HepG2 (cell line): ENCODE measurements at regions not wholly inside any gene's neighbourhood (a gene's known extent, or its start where the extent isn't known, plus 50 kb on each side); places are given as distances from the start of the nearest gene placed in this dataset.

Experiments used
- ATAC-seq: fragments of 200-7000 bp; cut with Tn5 transposase; 3 replicates; pipeline ENCODE4 v1.9.1; 2020; ENCODE audit warnings: mild to moderate bottlenecking, moderate library complexity
- BruUV-seq: library from RNA; stranded (reverse); fragments of 400-500 nt; replicated peaks from 2 replicates; lab custom pipeline; 2021; lab: Mats Ljungman, UMichigan
- CTCF ChIA-PET: fragments of 300-600 bp; formaldehyde crosslinking; extraction: SDS; loops from one replicate; lab custom pipeline; 2021; ENCODE audit warnings: low total read pairs, inconsistent platforms, low intra/inter-chr PET ratio; lab: Yijun Ruan, JAX
- POLR2A ChIA-PET: fragments of 350-600 bp; sonication (Branson Sonifier 250); formaldehyde crosslinking; loops from one replicate; lab custom pipeline; 2020; ENCODE audit warnings: antibody characterized with exemption, inconsistent platforms; lab: Yijun Ruan, JAX
- DNase-seq: peaks from one replicate; pipeline ENCODE4 v3.0.0-alpha.2; 2015; ENCODE audit warnings: low spot score
- FAIRE-seq: peaks from 3 replicates; lab custom pipeline; 2011; peaks lifted over from hg19 to GRCh38; lab: Jason Lieb, UNC
- H2AFZ ChIP-seq: one replicate; pipeline ENCODE4 v1.6.1; 2011; ENCODE audit warnings: low read length, inconsistent platforms
- H3K27ac ChIP-seq: fragments of 300-600 bp; 3 replicates; pipeline ENCODE4 v1.8.0; 2011; ENCODE audit warnings: mixed run types, mild to moderate bottlenecking, mixed read lengths, low read length, inconsistent platforms; ENCODE audit not compliant: insufficient read depth; ENCODE audit errors: extremely low read length
- H3K27me3 ChIP-seq, 2 experiments: fragments of 200-600 bp in 1 of 2; 2 replicates in 1 of 2; 3 replicates in 1 of 2; pipeline versions ENCODE4 v1.6.0 to v1.8.0; 2011; ENCODE audit warnings: low read length in 2 of 2, mild to moderate bottlenecking in 2 of 2, moderate library complexity in 2 of 2, inconsistent platforms in 1 of 2; ENCODE audit not compliant: insufficient read depth in 2 of 2, control insufficient read depth in 1 of 2
- H3K36me3 ChIP-seq, 2 experiments: fragments of 200-600 bp in 1 of 2; replicated peaks in 1 of 2; 2 replicates in 1 of 2; 3 replicates in 1 of 2; pipeline versions ENCODE4 v1.5.1 to v1.8.0; 2011; ENCODE audit warnings: low read length in 2 of 2, inconsistent platforms in 1 of 2; ENCODE audit not compliant: insufficient read depth in 2 of 2, control insufficient read depth in 1 of 2
- H3K4me1 ChIP-seq: 2 replicates; pipeline ENCODE4 v1.5.1; 2012; ENCODE audit warnings: low read length, inconsistent platforms; ENCODE audit not compliant: insufficient read depth
- H3K4me2 ChIP-seq: 2 replicates; pipeline ENCODE4 v1.6.0; 2011; ENCODE audit warnings: low read depth, low read length, inconsistent platforms
- H3K4me3 ChIP-seq, 3 experiments: fragments of 200-600 bp in 1 of 3; sonication (generic), shearing (Covaris generic) in 1 of 3; replicated peaks in 1 of 3; 2 replicates each; pipeline ENCODE4 v1.5.1; 2011 to 2016; ENCODE audit warnings: low read length in 3 of 3, inconsistent platforms in 2 of 3, low read depth in 2 of 3, mild to moderate bottlenecking in 2 of 3, control low read depth in 1 of 3, mixed read lengths in 1 of 3; ENCODE audit not compliant: insufficient read depth in 1 of 3
- H3K79me2 ChIP-seq: one replicate; pipeline ENCODE4 v1.6.1; 2011; ENCODE audit warnings: low read length, inconsistent platforms; ENCODE audit not compliant: insufficient read depth
- H3K9ac ChIP-seq: 2 replicates; pipeline ENCODE4 v1.6.0; 2011; ENCODE audit warnings: mild to moderate bottlenecking, low read depth, low read length, inconsistent platforms; ENCODE audit not compliant: insufficient read depth
- H3K9me3 ChIP-seq: 2 replicates; pipeline ENCODE4 v1.5.1; 2012; ENCODE audit warnings: mild to moderate bottlenecking, low read length
- H4K20me1 ChIP-seq: 2 replicates; pipeline ENCODE4 v1.6.0; 2011; ENCODE audit warnings: inconsistent platforms, mild to moderate bottlenecking, low read length, moderate library complexity; ENCODE audit not compliant: insufficient read depth
- ARID2 ChIP-seq: sonication (generic); formaldehyde crosslinking; IDR thresholded peaks from 2 replicates; pipeline ENCODE4 v1.8.1; 2022; ENCODE audit warnings: mild to moderate bottlenecking, missing genetic modification reagents, borderline replicate concordance
- ATM ChIP-seq: fragments of 450-650 bp; IDR thresholded peaks from 2 replicates; pipeline ENCODE4 v1.7.1; 2017; ENCODE audit warnings: mild to moderate bottlenecking, borderline replicate concordance
- DNMT3B ChIP-seq: conservative IDR thresholded peaks from 2 replicates; pipeline ENCODE4 v1.6.1; 2016; ENCODE audit warnings: missing biosample characterization, control low read depth
- EP300 ChIP-seq, 3 experiments: sonication (generic) in 1 of 3; formaldehyde crosslinking in 1 of 3; IDR thresholded peaks; 2 replicates each; pipeline versions ENCODE4 v1.5.1 to v1.6.1; 2011 to 2020; ENCODE audit warnings: low read depth in 2 of 3, low read length in 2 of 3, borderline replicate concordance in 1 of 3, improper control_type of control experiment in 1 of 3, mild to moderate bottlenecking in 1 of 3, missing genetic modification reagents in 1 of 3, moderate library complexity in 1 of 3
- KDM6A ChIP-seq: IDR thresholded peaks from 2 replicates; pipeline ENCODE4 v1.6.1; 2016; ENCODE audit warnings: low read depth
- MATR3 ChIP-seq: sonication (generic); formaldehyde crosslinking; IDR thresholded peaks from 2 replicates; pipeline ENCODE4 v1.4.0; 2020; ENCODE audit warnings: missing genetic modification reagents
- NCOA1 ChIP-seq: sonication (generic); formaldehyde crosslinking; IDR thresholded peaks from 2 replicates; pipeline ENCODE4 v1.9.0; 2021; ENCODE audit warnings: missing genetic modification reagents
- PHF21A ChIP-seq: sonication (generic); formaldehyde crosslinking; IDR thresholded peaks from 2 replicates; pipeline ENCODE4 v1.5.0; 2020; ENCODE audit warnings: mild to moderate bottlenecking, missing genetic modification reagents
- POLR2A ChIP-seq, 2 experiments: IDR thresholded peaks; 2 replicates each; pipeline ENCODE4 v1.6.1; 2011; ENCODE audit warnings: low read depth in 2 of 2, low read length in 2 of 2, mild to moderate bottlenecking in 1 of 2, moderate library complexity in 1 of 2; ENCODE audit not compliant: insufficient read depth in 1 of 2
- SYNCRIP ChIP-seq: fragments of 200-400 bp; formaldehyde crosslinking; IDR thresholded peaks from 2 replicates; pipeline ENCODE4 v1.6.1; 2018; ENCODE audit warnings: mild to moderate bottlenecking, low read depth, low read length; ENCODE audit not compliant: insufficient read depth
- ZFP37 ChIP-seq: sonication (generic); formaldehyde crosslinking; IDR thresholded peaks from 2 replicates; pipeline ENCODE4 v1.4.0; 2020; ENCODE audit warnings: missing genetic modification reagents, borderline replicate concordance
- ZNF20 ChIP-seq: sonication (generic); formaldehyde crosslinking; IDR thresholded peaks from 2 replicates; pipeline ENCODE4 v1.4.0; 2020; ENCODE audit warnings: mild to moderate bottlenecking, moderate library complexity, missing genetic modification reagents
- ZNF530 ChIP-seq: sonication (generic); formaldehyde crosslinking; IDR thresholded peaks from 2 replicates; pipeline ENCODE4 v1.5.0; 2020; ENCODE audit warnings: low read depth, mild to moderate bottlenecking, missing genetic modification reagents
- ZNF670 ChIP-seq: sonication (generic); formaldehyde crosslinking; IDR thresholded peaks from 2 replicates; pipeline ENCODE4 v1.8.0; 2022; ENCODE audit warnings: mild to moderate bottlenecking, missing genetic modification reagents, borderline replicate concordance
- WGBS: methylation state at CpG from one replicate; pipeline ENCODE4 v1.1.6; 2017; ENCODE audit warnings: low lambda C conversion rate; 5-methylcytosine and 5-hydroxymethylcytosine counted together
- in situ Hi-C: cut with HindIII; loops from 2 replicates; pipeline ENCODE4 v1.10.0; 2017; ENCODE audit warnings: low pct_unique_long_range_greater_than_20kb; ENCODE audit not compliant: extremely low pct_ligation_motif_present
- intact Hi-C: fragments of 100-400 bp; cut with micrococcal nuclease; formaldehyde crosslinking; loops from one replicate; pipeline ENCODE4 v1.10.0; 2022; ENCODE audit not compliant: unreplicated experiment
- TF ChIP-seq, protein P1 (sequence below): IDR thresholded peaks from 2 replicates; pipeline ENCODE4 v1.6.1; 2016; ENCODE audit warnings: mild to moderate bottlenecking
- TF ChIP-seq, protein P2 (sequence below): sonication (generic); formaldehyde crosslinking; IDR thresholded peaks from 2 replicates; pipeline ENCODE4 v1.8.1; 2022; ENCODE audit warnings: low read depth, mild to moderate bottlenecking, missing genetic modification reagents
- TF ChIP-seq, protein P3 (sequence below): sonication (generic); formaldehyde crosslinking; IDR thresholded peaks from 2 replicates; pipeline ENCODE4 v1.4.0; 2020; ENCODE audit warnings: missing genetic modification reagents, mild to moderate bottlenecking, borderline replicate concordance

DNA sequence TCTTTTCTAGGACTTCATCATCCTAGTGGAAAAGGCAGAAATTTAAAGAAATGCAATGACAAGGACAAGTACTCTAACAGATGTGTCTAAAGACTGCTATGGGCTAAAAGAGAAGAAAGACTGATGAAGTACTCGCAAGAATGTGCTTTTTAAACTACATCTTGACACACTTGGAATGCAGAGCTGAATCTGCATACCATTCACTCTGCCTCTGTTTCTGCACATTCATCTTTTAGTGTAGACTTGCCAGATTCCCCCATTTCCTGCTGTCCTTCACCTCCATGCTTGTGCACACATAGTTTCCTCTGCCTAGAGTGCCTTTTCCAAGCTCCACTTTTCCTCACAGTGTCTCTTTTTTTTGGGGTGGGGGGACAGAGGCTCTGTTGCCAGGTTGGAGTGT, 239.0 kb upstream of the CCDC179 start:
- BruUV-seq: no TSS peak
- Histone ChIP-seq H3K36me3 (no peaks in the 10 kb centered on the region), H3K4me3 (no peak overlapping the region), H3K4me2 (no peak overlapping the region), H3K27me3 (no peaks in the 10 kb centered on the region; a peak in 1 of 5 replicates), H3K9ac (no peak overlapping the region), H2AFZ (no peak overlapping the region), H4K20me1 (no peaks in the 10 kb centered on the region), H3K9me3 (no peaks in the 10 kb centered on the region), H3K79me2 (no peaks in the 10 kb centered on the region), H3K4me1 (no peaks in the 10 kb centered on the region), H3K27ac (no peak overlapping the region)
- no peak for DNase-seq
- CTCF ChIA-PET: no interaction called here
- no peak for FAIRE-seq
- in situ Hi-C loops: no loop called here
- intact Hi-C loops: no loop called here
- ATAC-seq: no peak
- 30% methylated on average over 1 of the region's 1 CpG for WGBS
- POLR2A ChIA-PET: no interaction called here
- TF ChIP-seq ZNF670 (CRISPR knock-in tag) (no peak), PHF21A (CRISPR knock-in tag) (no peak), NCOA1 (no peak), ARID2 (CRISPR knock-in tag) (no peak), ATM (no peak), EP300 (IDR thresholded peaks at IDR 0.05; ENCODE audit: low read depth in 2 of 2, low read length in 2 of 2) (no peak), EP300 (CRISPR knock-in tag; IDR thresholded peaks at IDR 0.05; ENCODE audit: borderline replicate concordance) (no peak), DNMT3B (CRISPR knock-in tag) (no peak), ZNF530 (CRISPR knock-in tag) (no peak), MATR3 (no peak), KDM6A (CRISPR knock-in tag) (no peak), ZFP37 (CRISPR knock-in tag) (no peak), POLR2A (IDR thresholded peaks at IDR 0.05; ENCODE audit: insufficient read depth in 1 of 2, low read depth in 2 of 2, low read length in 2 of 2) (no peak), SYNCRIP (no peak), ZNF20 (no peak)
- TF ChIP-seq, protein P1, sequence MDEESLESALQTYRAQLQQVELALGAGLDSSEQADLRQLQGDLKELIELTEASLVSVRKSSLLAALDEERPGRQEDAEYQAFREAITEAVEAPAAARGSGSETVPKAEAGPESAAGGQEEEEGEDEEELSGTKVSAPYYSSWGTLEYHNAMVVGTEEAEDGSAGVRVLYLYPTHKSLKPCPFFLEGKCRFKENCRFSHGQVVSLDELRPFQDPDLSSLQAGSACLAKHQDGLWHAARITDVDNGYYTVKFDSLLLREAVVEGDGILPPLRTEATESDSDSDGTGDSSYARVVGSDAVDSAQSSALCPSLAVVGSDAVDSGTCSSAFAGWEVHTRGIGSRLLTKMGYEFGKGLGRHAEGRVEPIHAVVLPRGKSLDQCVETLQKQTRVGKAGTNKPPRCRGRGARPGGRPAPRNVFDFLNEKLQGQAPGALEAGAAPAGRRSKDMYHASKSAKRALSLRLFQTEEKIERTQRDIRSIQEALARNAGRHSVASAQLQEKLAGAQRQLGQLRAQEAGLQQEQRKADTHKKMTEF: no peak
- TF ChIP-seq, protein P2, sequence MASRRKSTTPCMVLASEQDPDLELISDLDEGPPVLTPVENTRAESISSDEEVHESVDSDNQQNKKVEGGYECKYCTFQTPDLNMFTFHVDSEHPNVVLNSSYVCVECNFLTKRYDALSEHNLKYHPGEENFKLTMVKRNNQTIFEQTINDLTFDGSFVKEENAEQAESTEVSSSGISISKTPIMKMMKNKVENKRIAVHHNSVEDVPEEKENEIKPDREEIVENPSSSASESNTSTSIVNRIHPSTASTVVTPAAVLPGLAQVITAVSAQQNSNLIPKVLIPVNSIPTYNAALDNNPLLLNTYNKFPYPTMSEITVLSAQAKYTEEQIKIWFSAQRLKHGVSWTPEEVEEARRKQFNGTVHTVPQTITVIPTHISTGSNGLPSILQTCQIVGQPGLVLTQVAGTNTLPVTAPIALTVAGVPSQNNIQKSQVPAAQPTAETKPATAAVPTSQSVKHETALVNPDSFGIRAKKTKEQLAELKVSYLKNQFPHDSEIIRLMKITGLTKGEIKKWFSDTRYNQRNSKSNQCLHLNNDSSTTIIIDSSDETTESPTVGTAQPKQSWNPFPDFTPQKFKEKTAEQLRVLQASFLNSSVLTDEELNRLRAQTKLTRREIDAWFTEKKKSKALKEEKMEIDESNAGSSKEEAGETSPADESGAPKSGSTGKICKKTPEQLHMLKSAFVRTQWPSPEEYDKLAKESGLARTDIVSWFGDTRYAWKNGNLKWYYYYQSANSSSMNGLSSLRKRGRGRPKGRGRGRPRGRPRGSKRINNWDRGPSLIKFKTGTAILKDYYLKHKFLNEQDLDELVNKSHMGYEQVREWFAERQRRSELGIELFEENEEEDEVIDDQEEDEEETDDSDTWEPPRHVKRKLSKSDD (CRISPR knock-in tag): no peak
- TF ChIP-seq, protein P3, sequence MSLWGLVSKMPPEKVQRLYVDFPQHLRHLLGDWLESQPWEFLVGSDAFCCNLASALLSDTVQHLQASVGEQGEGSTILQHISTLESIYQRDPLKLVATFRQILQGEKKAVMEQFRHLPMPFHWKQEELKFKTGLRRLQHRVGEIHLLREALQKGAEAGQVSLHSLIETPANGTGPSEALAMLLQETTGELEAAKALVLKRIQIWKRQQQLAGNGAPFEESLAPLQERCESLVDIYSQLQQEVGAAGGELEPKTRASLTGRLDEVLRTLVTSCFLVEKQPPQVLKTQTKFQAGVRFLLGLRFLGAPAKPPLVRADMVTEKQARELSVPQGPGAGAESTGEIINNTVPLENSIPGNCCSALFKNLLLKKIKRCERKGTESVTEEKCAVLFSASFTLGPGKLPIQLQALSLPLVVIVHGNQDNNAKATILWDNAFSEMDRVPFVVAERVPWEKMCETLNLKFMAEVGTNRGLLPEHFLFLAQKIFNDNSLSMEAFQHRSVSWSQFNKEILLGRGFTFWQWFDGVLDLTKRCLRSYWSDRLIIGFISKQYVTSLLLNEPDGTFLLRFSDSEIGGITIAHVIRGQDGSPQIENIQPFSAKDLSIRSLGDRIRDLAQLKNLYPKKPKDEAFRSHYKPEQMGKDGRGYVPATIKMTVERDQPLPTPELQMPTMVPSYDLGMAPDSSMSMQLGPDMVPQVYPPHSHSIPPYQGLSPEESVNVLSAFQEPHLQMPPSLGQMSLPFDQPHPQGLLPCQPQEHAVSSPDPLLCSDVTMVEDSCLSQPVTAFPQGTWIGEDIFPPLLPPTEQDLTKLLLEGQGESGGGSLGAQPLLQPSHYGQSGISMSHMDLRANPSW (CRISPR knock-in tag): no peak
